ENCODE measurements at regions not wholly inside any gene's neighbourhood (a gene's known extent, or its start where the extent isn't known, plus 50 kb on each side); places are given as distances from the start of the nearest gene placed in this dataset.

- no peak overlapping the region for H3K4me3 ChIP-seq (ENCODE audit: insufficient read depth, low read length)
- H3K4me2 ChIP-seq (ENCODE audit: insufficient read depth, low read length): no peak overlapping the region
- H2AFZ ChIP-seq (ENCODE audit: low read length): no peak overlapping the region
- no peaks in the 10 kb centered on the region for H3K27me3 ChIP-seq (ENCODE audit: insufficient read depth, low read length)
- TF ChIP-seq CTCF (IDR thresholded peaks at IDR 0.05; ENCODE audit: extremely low read depth, low read depth, low read length): no peak
- H4K20me1 ChIP-seq (ENCODE audit: insufficient read depth, low read length): no peaks in the 10 kb centered on the region
- no peaks in the 10 kb centered on the region for H3K9me3 ChIP-seq (ENCODE audit: low read depth, low read length)
- H3K79me2 ChIP-seq (ENCODE audit: insufficient read depth, low read length): no peaks in the 10 kb centered on the region
- DNase-seq (ENCODE audit: insufficient read length, low spot score, missing footprints): no peak
- H3K36me3 ChIP-seq (ENCODE audit: insufficient read depth, low read length): no peaks in the 10 kb centered on the region
- H3K4me1 ChIP-seq (ENCODE audit: insufficient read depth, low read length): peaks cover 34% of the 10 kb centered on the region
- H3K27ac ChIP-seq (ENCODE audit: low read depth, low read length): no peak overlapping the region
Measured at GRCh38 chr13:29905845-29906244, 55.4 kb upstream of the UBL3 start.

GRCh38 chr13:29903996-29904395, 53.6 kb upstream of the UBL3 start:
- no peak for TF ChIP-seq CTCF (IDR thresholded peaks at IDR 0.05; ENCODE audit: extremely low read depth, low read depth, low read length)

GRCh38 chr13:29903543-29903942, 53.1 kb upstream of the UBL3 start:
- Histone ChIP-seq H3K4me1 (ENCODE audit: insufficient read depth, low read length) (peaks cover 21% of the 10 kb centered on the region), H3K4me3 (ENCODE audit: insufficient read depth, low read length) (no peak overlapping the region), H4K20me1 (ENCODE audit: insufficient read depth, low read length) (no peaks in the 10 kb centered on the region), H3K27ac (ENCODE audit: low read depth, low read length) (no peak overlapping the region), H3K79me2 (ENCODE audit: insufficient read depth, low read length) (no peaks in the 10 kb centered on the region), H3K36me3 (ENCODE audit: insufficient read depth, low read length) (no peaks in the 10 kb centered on the region), H3K27me3 (ENCODE audit: insufficient read depth, low read length) (no peaks in the 10 kb centered on the region), H3K9me3 (ENCODE audit: low read depth, low read length) (no peaks in the 10 kb centered on the region), H2AFZ (ENCODE audit: low read length) (no peak overlapping the region), H3K4me2 (ENCODE audit: insufficient read depth, low read length) (no peak overlapping the region)
- no peak for DNase-seq (ENCODE audit: insufficient read length, low spot score, missing footprints)
- TF ChIP-seq CTCF (IDR thresholded peaks at IDR 0.05; ENCODE audit: extremely low read depth, low read depth, low read length): no peak

More at GRCh38 chr13:29903996-29904395, 53.6 kb upstream of the UBL3 start:
- Histone ChIP-seq H3K4me1 (ENCODE audit: insufficient read depth, low read length) (peaks cover 21% of the 10 kb centered on the region), H3K36me3 (ENCODE audit: insufficient read depth, low read length) (no peaks in the 10 kb centered on the region), H3K9me3 (ENCODE audit: low read depth, low read length) (no peaks in the 10 kb centered on the region), H3K79me2 (ENCODE audit: insufficient read depth, low read length) (no peaks in the 10 kb centered on the region), H3K27me3 (ENCODE audit: insufficient read depth, low read length) (no peaks in the 10 kb centered on the region), H3K4me2 (ENCODE audit: insufficient read depth, low read length) (no peak overlapping the region), H2AFZ (ENCODE audit: low read length) (no peak overlapping the region), H3K27ac (ENCODE audit: low read depth, low read length) (no peak overlapping the region), H3K4me3 (ENCODE audit: insufficient read depth, low read length) (no peak overlapping the region), H4K20me1 (ENCODE audit: insufficient read depth, low read length) (no peaks in the 10 kb centered on the region)
- no peak for DNase-seq (ENCODE audit: insufficient read length, low spot score, missing footprints)

GRCh38 chr13:29902632-29903305, 52.4 kb upstream of the UBL3 start:
- H3K4me1 ChIP-seq (ENCODE audit: insufficient read depth, low read length): peaks cover 21% of the 10 kb centered on the region
- peak overlapping the region; percentile 26 for H3K27ac ChIP-seq (ENCODE audit: low read depth, low read length)
- peak overlapping the region; percentile 34 for H3K4me3 ChIP-seq (ENCODE audit: insufficient read depth, low read length)

More at GRCh38 chr13:29902632-29903305, 52.4 kb upstream of the UBL3 start:
- H4K20me1 ChIP-seq (ENCODE audit: insufficient read depth, low read length): no peaks in the 10 kb centered on the region
- no peaks in the 10 kb centered on the region for H3K79me2 ChIP-seq (ENCODE audit: insufficient read depth, low read length)
- peak overlapping the region; percentile 57 for H3K4me2 ChIP-seq (ENCODE audit: insufficient read depth, low read length)
- H3K9me3 ChIP-seq (ENCODE audit: low read depth, low read length): no peaks in the 10 kb centered on the region
- no peaks in the 10 kb centered on the region for H3K27me3 ChIP-seq (ENCODE audit: insufficient read depth, low read length)
- no peak for TF ChIP-seq CTCF (IDR thresholded peaks at IDR 0.05; ENCODE audit: extremely low read depth, low read depth, low read length)
- no peak for DNase-seq (ENCODE audit: insufficient read length, low spot score, missing footprints)
- no peak overlapping the region for H2AFZ ChIP-seq (ENCODE audit: low read length)
- H3K36me3 ChIP-seq (ENCODE audit: insufficient read depth, low read length): no peaks in the 10 kb centered on the region
